Gastroesophageal sphincter (tissue), 4 donors: ENCODE measurements at regions not wholly inside any gene's neighbourhood (a gene's known extent, or its start where the extent isn't known, plus 50 kb on each side); places are given as distances from the start of the nearest gene placed in this dataset.
A peak's percentile ranks its signal among the peaks of the same experiment; 100 is the strongest.

ENCODE experiments used
- ATAC-seq: fragments of 150-250 bp; one replicate; pipeline ENCODE4 v1.9.1; 2016; ENCODE audit warnings: mild to moderate bottlenecking, moderate library complexity
- H3K27ac ChIP-seq, 4 donors: fragments of 200-600 bp; sonication (generic) in 3 of 4; 1 replicate in 3 of 4; 2 replicates in 1 of 4; pipeline ENCODE4 v1.5.1; 2016 to 2019
- H3K27me3 ChIP-seq: fragments of 200-600 bp; sonication (generic); one replicate; pipeline ENCODE4 v1.5.1; 2019
- H3K36me3 ChIP-seq, 2 donors: fragments of 200-600 bp; sonication (generic); one replicate each; pipeline ENCODE4 v1.5.1; 2019; ENCODE audit warnings: control low read depth in 1 of 2
- H3K4me1 ChIP-seq, 3 donors: fragments of 200-600 bp; sonication (generic); 1 replicate in 2 of 3; 2 replicates in 1 of 3; pipeline ENCODE4 v1.5.1; 2016 to 2019; ENCODE audit warnings: control low read depth in 2 of 3
- H3K4me3 ChIP-seq, 2 donors: fragments of 200-600 bp; sonication (generic); one replicate each; pipeline ENCODE4 v1.5.1; 2019; ENCODE audit warnings: mild to moderate bottlenecking in 1 of 2, moderate library complexity in 1 of 2
- H3K9me3 ChIP-seq, 3 donors: fragments of 200-600 bp; sonication (generic); one replicate each; pipeline ENCODE4 v1.5.1; 2017 to 2019; ENCODE audit warnings: control low read depth in 2 of 3
- EP300 ChIP-seq: sonication (generic); formaldehyde crosslinking; IDR thresholded peaks from one replicate; pipeline ENCODE4 v1.6.1; 2017; ENCODE audit warnings: antibody characterized with exemption, mild to moderate bottlenecking
- POLR2A ChIP-seq, 2 donors: fragments of 450-650 bp; IDR thresholded peaks; one replicate each; pipeline ENCODE4 v1.6.1; 2017; ENCODE audit warnings: antibody characterized with exemption in 2 of 2, mild to moderate bottlenecking in 2 of 2, moderate library complexity in 1 of 2
- POLR2AphosphoS5 ChIP-seq: sonication (generic); formaldehyde crosslinking; IDR thresholded peaks from one replicate; pipeline ENCODE4 v1.6.1; 2017; ENCODE audit warnings: antibody characterized with exemption
- WGBS, 2 donors: methylation state at CpG; one replicate each; pipeline ENCODE4 v1.1.5; 2018; ENCODE audit warnings: low coverage in 1 of 2; 5-methylcytosine and 5-hydroxymethylcytosine counted together
- TF ChIP-seq, protein P1 (sequence below), 4 experiments: fragments of 200-600 bp in 2 of 4; fragments of 450-650 bp in 2 of 4; sonication (generic) in 1 of 4; IDR thresholded peaks; one replicate each; pipeline ENCODE4 v1.5.1; 2017 to 2019; ENCODE audit warnings: antibody characterized with exemption in 4 of 4, mild to moderate bottlenecking in 2 of 4, moderate library complexity in 2 of 4

DNA sequence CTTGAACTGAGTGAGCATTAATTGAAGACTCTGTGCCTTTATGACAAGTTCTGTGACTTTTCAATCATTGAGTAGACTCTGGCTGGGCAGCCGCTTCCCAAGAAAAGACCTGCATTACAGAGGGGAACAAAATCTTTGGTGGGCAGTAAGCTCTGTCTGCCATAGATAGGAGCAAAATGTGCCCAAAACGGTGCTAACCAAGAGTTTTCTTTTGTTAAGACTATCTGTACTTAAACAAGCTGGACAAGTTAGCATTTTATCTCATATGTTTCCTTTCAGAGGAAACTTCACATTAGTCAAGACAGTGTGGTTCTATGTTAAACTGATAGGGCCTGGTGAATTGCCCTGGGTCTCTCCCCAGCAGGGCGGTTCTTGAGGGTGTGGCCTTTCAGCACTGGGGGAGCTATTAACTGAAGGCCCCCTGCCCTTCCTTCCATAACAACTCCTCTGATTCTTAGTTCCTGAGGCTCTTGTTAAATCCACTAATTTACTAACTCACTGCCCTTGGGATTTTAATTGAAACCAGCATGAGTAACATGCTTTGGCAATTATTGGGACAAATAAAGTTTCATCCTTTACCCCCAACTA, 219.6 kb downstream of the KTN1 start:
- H3K9me3 ChIP-seq, result no peaks in the 10 kb centered on the region
- no peak overlapping the region for H3K4me3 ChIP-seq
- no peaks in the 10 kb centered on the region for H3K36me3 ChIP-seq
- no peak for ATAC-seq
- 58 to 72% methylated on average over 3 of the region's 3 CpGs for WGBS, 2 donors
- no peaks in the 10 kb centered on the region for H3K4me1 ChIP-seq
- H3K27ac ChIP-seq, result no peak overlapping the region
- TF ChIP-seq POLR2A (IDR thresholded peaks at IDR 0.05) (no peak), EP300 (no peak), POLR2AphosphoS5 (no peak)
- TF ChIP-seq, protein P1, sequence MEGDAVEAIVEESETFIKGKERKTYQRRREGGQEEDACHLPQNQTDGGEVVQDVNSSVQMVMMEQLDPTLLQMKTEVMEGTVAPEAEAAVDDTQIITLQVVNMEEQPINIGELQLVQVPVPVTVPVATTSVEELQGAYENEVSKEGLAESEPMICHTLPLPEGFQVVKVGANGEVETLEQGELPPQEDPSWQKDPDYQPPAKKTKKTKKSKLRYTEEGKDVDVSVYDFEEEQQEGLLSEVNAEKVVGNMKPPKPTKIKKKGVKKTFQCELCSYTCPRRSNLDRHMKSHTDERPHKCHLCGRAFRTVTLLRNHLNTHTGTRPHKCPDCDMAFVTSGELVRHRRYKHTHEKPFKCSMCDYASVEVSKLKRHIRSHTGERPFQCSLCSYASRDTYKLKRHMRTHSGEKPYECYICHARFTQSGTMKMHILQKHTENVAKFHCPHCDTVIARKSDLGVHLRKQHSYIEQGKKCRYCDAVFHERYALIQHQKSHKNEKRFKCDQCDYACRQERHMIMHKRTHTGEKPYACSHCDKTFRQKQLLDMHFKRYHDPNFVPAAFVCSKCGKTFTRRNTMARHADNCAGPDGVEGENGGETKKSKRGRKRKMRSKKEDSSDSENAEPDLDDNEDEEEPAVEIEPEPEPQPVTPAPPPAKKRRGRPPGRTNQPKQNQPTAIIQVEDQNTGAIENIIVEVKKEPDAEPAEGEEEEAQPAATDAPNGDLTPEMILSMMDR (IDR thresholded peaks at IDR 0.05), result no peak
- H3K27me3 ChIP-seq, result no peaks in the 10 kb centered on the region

DNA sequence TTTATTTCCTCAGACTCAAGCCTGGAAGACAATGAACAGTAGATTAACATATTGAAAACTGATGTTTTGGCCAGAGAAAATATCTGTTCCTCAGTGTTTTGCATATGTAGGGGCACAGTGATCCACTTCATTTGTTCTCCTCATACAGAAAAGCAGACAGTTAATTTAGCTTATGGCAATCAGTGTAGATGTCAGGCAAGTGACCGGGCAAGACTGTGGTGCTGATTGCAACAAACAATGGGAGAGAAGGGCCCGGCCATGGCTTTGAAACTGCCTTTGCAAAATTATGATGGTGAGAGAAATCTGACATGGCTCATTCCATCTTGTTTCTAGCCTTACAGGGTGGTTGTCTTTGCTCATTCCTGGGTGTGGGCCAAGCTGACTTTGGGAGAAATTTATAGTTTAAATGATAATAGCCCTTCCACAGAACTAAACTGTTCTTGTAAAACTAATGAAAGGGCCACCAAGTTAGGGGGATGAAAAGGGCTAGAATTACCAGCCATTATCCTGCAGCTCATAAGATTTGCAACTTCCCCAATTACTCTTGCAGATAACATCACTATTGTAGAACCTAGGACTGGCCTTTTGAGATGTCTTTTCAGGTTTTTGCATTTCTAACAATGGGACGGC, 220.3 kb downstream of the KTN1 start:
- no peak for ATAC-seq
- Histone ChIP-seq H3K36me3 (no peaks in the 10 kb centered on the region), H3K27me3 (no peaks in the 10 kb centered on the region), H3K4me3 (no peak overlapping the region), H3K9me3 (no peaks in the 10 kb centered on the region), H3K27ac (no peak overlapping the region), H3K4me1 (no peaks in the 10 kb centered on the region)
- 83 to 88% methylated on average over 2 to 3 of the region's 3 CpGs for WGBS, 2 donors
- TF ChIP-seq POLR2A (IDR thresholded peaks at IDR 0.05), result no peak
- no peak for TF ChIP-seq EP300
- TF ChIP-seq, protein P1 (IDR thresholded peaks at IDR 0.05), result no peak
- TF ChIP-seq POLR2AphosphoS5, result no peak

DNA sequence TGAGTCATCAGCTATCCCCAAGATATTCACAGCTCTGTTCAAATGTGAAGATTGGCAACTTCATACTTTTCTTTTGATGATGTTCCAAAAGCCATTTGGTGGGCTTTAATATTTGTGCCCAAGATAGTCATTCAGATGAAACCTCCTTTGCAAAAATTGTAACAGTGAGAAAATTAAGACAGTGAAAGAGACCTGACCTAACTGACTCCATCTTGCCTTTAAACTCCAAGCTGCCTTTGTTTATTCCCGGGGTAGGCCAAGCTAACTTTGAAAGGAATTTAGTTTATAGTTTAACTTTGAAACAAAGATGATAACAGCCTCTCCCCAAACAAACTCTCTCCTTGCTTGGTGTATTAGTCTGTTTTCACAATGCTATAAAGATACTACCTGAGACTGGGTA, 221.1 kb downstream of the KTN1 start:
- no peaks in the 10 kb centered on the region for H3K27me3 ChIP-seq
- TF ChIP-seq POLR2A (IDR thresholded peaks at IDR 0.05) (no peak), EP300 (no peak)
- TF ChIP-seq, protein P1 (IDR thresholded peaks at IDR 0.05), result no peak
- H3K9me3 ChIP-seq, result no peaks in the 10 kb centered on the region
- no peaks in the 10 kb centered on the region for H3K36me3 ChIP-seq
- ATAC-seq, result no peak
- H3K4me1 ChIP-seq, result no peaks in the 10 kb centered on the region
- WGBS, 2 donors, result 0% methylated on average over 1 of the region's 1 CpG
- H3K27ac ChIP-seq, result no peak overlapping the region
- H3K4me3 ChIP-seq, result no peak overlapping the region

DNA sequence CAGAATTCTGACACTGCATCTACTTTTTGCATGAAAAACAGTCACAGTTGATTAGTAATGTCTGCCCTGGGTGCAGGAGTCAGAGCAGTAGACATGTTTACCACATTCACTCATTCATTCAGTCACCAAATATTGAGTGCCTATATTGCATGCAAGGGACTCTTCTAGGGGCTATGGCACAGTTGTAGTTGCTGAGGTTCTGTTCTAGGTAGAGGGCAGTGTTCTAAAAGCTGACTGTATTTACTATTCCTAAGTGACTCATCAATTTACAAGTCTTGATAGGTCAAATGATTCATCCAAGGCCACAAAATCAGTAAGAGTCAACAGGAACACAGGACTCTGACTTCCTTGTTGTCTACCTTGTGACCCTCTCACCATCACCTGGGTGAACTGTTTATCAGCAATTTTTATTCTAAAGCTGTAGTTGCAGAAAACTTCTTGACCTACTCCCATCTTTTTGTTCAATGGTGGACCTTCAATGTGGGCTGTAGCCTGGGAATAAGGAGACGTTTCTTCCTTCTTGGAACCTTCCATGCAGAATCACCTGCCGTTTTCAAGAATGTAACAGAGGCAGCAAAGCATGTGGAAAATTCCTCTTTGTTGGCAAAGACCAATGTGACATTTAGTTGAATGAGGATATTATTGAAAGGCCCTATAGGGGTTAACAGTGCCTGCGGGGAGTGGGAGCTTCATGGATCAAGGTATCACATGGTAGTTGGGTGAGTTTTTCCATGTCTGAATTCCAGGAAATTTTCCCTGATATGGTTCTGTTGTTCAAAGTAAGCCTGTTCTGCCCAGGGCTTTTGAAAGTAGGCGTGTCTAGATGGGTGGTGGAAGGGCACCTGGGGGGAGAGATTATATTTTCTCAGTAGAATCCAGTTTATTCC, 223.2 kb downstream of the KTN1 start:
- no peak for ATAC-seq
- TF ChIP-seq POLR2A (IDR thresholded peaks at IDR 0.05) (no peak), EP300 (no peak), POLR2AphosphoS5 (no peak)
- TF ChIP-seq, protein P1 (IDR thresholded peaks at IDR 0.05), result no peak
- H3K36me3 ChIP-seq, result no peaks in the 10 kb centered on the region
- H3K27me3 ChIP-seq, result no peaks in the 10 kb centered on the region
- 93% methylated on average over 4 of the region's 4 CpGs; no CpG with 5 or more reads in 1 of the 2 donors for WGBS, 2 donors
- H3K9me3 ChIP-seq, result no peaks in the 10 kb centered on the region
- H3K27ac ChIP-seq, result peak overlapping the region in 1 of 4 donors; percentile 10
- H3K4me1 ChIP-seq, result peaks cover 0 to 8% (median 5%) of the 10 kb centered on the region in 3 donors
- no peak overlapping the region for H3K4me3 ChIP-seq
